GM21576 (cell line): ENCODE measurements at regions not wholly inside any gene's neighbourhood (a gene's known extent, or its start where the extent isn't known, plus 50 kb on each side); places are given as distances from the start of the nearest gene placed in this dataset.
"Not testable (repeated sequence)": the region's sequence is repeated elsewhere in the genome, so short reads cannot be mapped to it uniquely, and the experiment has no call there.

Experiments
- ATAC-seq: cut with Tn5 transposase; IDR thresholded peaks from one replicate; pipeline ENCODE4 v1.9.1; 2021; ENCODE audit warnings: mild to moderate bottlenecking, moderate library complexity; ENCODE audit not compliant: unreplicated experiment

DNA sequence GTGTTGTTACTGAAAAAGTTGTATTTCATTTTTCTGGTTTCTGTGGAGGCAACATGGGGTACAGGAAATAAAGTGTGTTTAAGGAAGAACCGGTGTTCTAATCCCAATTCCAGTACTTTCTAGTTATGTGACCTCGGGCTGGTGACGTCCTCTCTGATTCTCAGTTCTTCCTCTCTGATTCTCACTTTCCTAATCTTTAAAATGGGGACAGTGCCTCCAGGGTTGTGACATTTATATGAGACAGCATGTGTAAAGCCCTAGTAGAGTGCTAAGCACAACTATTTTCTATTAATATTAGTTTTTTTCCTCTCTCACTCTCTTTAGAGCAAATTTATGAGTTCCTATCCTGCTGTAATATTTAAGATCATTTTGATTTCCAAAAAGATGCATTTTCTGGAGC lies 50.9 kb upstream of the PTPDC1 start:
- no peak for ATAC-seq

DNA sequence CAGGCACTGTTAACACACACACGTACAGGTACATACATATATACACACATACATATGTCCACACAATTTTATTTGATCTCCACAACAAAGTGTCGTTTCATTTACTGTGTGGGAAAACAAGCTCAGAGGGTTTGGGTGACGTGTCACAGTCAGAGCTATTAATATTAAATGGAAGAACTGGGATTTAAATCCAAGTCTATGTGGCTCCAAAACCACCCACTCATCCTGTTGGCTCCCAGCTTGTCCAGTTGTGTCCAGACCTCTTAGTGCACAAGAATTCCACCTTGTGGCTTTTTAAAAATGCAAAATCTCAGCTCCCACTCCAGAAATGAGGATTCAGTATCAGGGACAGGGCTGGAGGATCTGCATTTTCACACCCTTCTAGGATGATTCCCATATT lies 52.3 kb upstream of the PTPDC1 start:
- ATAC-seq: no peak

DNA sequence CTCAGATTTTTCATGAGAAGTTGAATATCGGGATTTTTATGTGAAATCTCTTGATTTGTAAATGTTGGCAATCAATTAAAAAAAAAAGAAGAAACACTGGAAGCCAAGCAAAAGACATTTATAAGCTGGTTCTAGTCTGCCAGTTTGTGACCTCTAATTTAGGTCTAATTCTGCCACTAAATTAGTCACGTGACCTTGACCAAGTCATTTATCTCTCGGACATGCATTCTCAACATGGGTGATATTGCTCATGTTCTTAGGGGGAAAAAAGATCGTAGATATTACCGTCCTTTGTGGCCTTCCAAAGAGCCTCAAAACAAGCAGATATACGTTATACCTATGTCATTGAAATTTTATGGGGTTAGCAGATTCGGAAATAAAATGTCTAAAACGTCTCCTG lies 52.9 kb upstream of the PTPDC1 start:
- no peak for ATAC-seq

DNA sequence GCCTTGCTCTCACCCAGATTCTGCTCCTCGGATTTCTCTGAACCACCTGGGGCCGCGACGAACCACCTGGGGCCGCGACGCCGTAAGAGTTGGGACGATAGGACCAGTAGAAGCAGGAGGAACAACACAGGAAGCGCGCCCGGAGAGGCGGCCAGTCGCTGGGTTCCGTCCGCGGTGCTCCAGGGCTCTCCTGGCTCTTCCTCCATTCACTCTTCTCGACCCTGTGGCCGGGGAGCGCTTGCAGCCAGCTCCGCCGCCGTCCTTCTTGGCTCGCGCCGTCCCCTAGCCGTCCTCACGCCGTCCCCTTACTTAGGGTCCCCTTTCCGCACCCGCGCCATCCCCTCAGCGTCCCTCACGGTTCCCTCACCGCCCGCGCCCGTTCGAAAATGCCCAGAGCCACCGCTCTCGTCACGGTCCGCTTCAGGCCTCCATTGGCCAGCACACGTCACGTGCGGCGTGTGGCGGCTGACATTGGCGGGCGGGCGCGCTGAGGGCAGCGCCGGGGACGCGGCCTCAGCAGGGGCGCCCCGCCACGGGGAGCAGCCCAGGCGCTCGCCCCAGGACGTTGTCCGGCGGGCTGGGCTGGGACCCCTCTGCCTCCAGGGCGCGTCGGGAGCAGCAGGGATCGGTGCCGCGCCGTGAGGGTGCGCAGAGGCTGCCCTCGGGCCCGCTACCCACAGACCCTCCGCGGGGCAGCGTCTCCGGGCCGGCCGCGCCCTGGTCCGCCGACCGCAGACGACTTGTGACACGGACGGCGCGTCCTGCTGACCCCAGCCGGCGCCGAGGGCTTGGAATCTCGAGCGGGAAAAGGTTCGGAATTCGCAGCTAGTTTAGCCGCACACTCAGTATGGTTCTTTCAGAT lies 53.7 kb upstream of the PTPDC1 start:
- peak; percentile 97 for ATAC-seq

DNA sequence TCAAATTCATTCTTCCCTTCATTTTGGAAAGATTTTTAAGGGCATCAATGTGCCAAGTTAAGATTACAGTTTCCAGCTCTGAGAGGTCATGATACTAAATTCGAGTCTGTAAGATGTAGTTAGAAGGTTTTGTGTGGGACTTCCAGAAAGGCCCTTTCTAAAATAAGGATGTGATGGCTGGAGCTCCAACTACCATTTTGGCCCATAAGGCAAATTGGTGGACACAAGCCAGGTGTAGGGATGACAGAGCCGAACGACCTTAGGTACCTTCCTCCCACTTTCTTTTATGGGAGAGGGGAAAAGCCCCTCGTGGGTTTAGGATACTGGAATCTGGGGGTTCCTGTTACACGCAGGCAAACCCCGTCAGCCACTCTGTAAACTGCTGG lies 54.3 kb upstream of the PTPDC1 start:
- no peak for ATAC-seq

DNA sequence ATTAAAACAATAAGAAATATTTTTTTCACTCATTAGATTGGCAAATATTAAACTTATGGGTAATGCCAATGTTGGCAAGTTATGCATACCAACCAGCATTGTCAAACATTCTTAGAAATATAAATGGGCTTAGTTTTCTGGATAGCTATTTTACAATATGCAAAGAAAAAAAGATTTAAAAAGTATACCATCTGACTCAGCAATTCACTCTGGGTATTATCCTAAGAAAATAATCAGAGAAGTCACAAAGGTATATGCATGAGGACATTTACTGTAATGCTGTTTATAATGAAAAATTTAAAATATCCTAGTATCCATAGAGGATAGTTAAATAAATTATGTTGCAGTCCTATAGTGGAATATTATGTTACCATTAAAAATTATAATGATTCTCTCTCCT lies 57.4 kb upstream of the PTPDC1 start:
- ATAC-seq: no peak

DNA sequence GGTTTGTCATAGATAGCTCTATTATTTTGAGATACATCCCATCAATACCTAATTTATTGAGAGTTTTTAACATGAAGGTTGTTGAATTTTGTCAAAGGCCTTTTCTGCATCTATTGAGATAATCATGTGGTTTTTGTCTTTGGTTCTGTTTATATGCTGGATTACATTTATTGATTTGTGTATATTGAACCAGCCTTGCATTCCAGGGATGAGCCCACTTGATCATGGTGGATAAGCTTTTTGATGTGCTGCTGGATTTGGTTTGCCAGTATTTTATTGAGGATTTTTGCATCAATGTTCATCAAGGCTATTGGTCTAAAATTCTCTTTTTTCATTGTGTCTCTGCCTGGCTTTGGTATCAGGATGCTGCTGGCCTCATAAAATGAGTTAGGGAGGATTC lies 61.8 kb upstream of the PTPDC1 start:
- ATAC-seq: not testable (repeated sequence)

DNA sequence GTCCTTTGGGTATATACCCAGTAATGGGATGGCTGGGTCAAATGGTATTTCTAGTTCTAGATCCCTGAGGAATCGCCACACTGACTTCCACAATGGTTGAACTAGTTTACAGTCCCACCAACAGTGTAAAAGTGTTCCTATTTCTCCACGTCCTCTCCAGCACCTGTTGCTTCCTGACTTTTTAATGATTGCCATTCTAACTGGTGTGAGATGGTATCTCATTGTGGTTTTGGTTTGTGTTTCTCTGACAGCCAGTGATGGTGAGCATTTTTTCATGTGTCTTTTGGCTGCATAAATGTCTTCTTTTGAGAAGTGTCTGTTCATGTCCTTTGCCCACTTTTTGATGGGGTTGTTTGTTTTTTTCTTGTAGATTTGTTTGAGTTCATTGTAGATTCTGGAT lies 63.4 kb upstream of the PTPDC1 start:
- not testable (repeated sequence) for ATAC-seq

DNA sequence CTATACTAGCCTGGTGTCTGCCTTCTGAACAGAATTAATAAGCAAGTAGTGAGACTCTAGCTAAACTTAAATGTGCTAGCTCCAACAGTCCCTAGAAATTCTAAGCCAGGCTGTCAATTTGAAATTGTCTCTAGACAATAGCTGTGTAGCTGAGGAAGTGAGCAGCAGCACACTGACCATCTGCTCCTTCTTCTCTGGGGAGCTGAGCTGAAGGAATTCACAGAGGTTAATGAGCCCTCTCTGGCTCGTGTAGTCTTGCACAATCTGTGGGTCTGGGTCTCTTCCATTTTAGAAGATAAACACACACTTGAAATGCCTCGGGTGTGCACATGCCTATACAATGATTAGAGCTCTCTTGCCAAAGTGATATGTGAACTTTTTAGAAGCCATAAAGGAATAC lies 63.5 kb upstream of the BARX1 start:
- no peak for ATAC-seq

DNA sequence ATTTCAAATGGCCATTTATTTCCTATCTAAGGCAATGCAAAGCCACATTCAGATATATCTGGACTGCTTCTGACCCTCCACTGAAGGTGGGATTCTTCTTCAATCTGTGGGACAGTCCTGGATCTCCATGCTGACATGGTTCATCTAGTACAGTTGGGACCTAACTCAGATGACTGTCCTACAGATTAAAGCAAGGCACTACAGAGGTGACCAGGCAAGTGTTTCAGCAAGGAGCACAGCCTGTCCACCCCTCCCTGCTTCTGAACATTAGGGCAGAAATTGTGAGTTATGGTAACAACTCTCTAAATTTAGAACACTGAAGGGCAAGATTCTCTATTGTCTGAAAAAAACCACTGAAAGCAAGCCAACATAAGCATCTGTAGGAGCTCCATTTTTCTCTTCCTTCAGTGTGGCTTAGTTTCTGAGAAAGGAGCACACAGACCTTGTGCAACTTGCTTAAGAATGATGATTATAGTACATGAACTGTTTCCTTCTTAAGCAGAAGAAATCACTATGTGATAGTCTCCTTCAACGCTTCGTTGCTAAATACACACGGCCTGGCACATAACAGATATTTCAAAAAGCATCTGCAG lies 62.9 kb upstream of the BARX1 start:
- no peak for ATAC-seq

DNA sequence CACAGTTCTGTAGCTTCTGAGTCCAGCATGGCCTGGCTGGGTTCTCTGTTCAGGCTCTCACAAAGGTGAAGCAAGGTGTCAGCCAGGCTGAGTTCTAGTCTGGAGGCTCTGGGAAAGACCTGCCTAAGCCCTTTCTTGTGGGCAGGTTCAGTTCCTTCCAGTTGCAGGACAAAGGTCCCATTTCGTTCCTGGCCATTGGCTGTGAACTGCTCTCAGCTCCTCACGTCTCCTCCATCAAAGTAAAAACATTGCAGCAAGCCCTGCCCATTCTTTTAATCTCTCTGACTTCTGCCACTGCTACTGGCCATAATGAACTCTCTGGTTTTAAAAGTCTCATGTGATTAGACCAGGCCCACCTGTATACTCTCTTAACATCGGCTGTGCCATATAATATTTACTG lies 61.6 kb upstream of the BARX1 start:
- no peak for ATAC-seq

DNA sequence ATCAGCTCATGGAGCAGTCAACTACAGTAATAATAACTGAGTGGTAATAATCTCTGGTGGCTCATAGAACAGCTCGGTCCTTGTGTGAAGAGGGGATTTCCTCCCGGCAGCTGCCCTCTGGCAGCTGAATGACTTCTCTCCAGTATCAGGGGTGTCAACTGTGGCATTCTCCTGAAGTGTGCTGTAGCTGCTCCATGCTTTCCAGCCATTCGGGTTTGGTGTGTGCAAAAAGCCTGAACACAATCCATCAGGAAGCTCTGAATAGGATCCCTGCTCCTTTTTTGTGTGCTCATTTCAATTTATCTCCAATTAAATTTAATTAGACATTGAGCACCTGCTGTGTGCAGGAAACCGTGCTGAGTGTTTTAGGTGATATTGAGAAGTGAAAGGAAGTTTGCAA lies 59.8 kb upstream of the BARX1 start:
- no peak for ATAC-seq

DNA sequence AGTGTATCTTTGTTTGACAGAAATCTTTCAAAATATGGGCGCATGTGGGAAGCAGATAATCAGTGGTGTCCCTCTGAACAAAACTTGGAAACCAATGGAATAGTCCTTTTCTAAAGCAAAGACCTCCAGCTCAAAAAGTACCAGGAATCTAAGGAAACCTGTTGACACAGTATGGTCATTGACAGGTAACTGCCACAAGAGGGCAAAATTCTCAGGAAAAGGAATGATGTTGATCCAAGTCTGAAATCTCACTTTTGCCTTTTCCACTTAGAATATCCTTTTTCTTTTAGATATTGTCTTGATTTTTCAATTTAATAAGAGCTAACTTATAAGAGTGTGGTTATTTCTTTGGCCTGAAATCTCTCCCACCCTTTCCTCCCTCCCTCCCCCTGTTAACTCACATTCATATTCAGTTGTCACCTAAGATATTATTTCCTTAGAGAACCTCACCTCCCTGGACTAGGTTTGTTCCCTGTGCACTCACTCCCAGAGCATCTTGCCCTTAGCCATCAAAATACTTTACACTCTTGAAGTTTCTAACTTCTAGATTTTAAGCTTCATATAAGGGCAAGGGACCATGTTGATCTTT lies 59.0 kb upstream of the BARX1 start:
- no peak for ATAC-seq

DNA sequence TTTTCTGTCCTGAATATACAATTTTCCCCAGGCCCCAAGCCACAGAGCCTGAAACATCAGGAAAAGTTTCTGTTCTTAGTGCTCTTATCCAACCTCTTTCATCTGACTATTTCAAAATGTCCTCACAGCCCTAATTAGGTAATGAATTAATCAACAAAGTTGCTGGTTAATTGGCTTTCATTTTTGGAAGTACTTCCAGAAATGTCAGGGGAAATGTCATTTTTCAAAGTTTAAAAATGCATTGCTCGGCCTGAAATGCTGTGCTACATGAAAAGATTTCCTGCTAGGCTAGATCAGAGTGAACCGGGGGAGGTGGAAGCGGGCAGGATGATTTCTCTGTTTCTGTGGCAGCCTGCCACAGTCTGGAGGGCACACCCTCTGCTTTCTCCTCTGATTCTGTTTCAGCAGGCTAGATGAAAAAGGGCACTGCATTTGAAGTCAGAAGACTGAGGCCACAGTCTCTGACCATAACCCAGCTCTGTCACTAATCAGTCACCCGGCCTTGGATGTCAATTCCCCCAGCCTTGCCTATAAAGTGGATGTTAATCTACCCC lies 55.9 kb upstream of the BARX1 start:
- no peak for ATAC-seq

DNA sequence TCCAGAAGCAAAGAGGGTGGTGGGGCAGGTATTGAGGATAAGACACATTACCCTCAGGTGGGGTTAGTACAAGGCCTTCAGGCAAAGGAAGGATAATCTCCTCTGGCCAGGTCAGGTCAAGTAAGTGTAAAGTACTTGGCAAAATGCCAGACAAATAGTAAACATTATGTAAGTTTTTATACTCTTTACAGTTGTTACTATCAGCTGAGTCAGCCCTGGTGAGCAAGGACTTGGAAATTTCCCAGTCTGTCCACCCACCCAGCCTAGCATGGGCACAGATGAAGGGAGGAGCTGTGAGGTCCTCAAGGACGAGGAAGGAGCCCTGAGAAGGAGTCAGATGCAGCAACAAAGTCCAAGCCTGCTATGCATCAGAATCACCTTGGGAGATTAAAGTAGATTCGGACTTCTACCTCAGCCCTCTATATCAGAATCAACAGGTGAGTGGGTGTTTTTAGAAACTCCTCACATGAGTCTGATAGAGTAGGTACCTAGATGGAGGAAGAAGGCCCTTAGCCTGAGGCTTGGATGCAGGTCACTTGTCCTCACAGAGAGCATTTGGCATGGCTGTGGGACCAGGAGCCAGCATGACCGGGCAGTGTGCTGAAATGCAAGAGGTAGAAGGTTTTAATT lies 50.2 kb upstream of the BARX1 start:
- ATAC-seq: no peak
